Breast epithelium (tissue), 4 donors: ENCODE measurements at regions not wholly inside any gene's neighbourhood (a gene's known extent, or its start where the extent isn't known, plus 50 kb on each side); places are given as distances from the start of the nearest gene placed in this dataset.
A peak's percentile ranks its signal among the peaks of the same experiment; 100 is the strongest.

Experiments
- DNase-seq, 2 donors: peaks; one replicate each; pipeline ENCODE4 v3.0.0-alpha.2; 2019; ENCODE audit warnings: low spot score in 2 of 2
- H3K27ac ChIP-seq, 2 donors: fragments of 200-600 bp; sonication (generic) in 1 of 2; one replicate each; pipeline ENCODE4 v1.5.1; 2016 to 2019; ENCODE audit warnings: mild to moderate bottlenecking in 1 of 2
- H3K27me3 ChIP-seq, 2 donors: fragments of 200-600 bp; sonication (generic) in 1 of 2; one replicate each; pipeline versions ENCODE4 v1.5.1 to v1.6.0; 2017 to 2019; ENCODE audit warnings: control low read depth in 1 of 2, mild to moderate bottlenecking in 1 of 2
- H3K36me3 ChIP-seq: fragments of 200-600 bp; one replicate; pipeline ENCODE4 v1.5.1; 2019
- H3K4me1 ChIP-seq, 2 donors: fragments of 200-600 bp; sonication (generic); one replicate each; pipeline ENCODE4 v1.5.1; 2016 to 2019; ENCODE audit warnings: control low read depth in 1 of 2
- H3K4me3 ChIP-seq, 3 donors: fragments of 200-600 bp; sonication (generic); 1 replicate in 2 of 3; 2 replicates in 1 of 3; pipeline ENCODE4 v1.5.1; 2016 to 2019; ENCODE audit warnings: mild to moderate bottlenecking in 3 of 3, moderate library complexity in 2 of 3
- H3K9me3 ChIP-seq, 2 donors: fragments of 200-600 bp; sonication (generic) in 1 of 2; one replicate each; pipeline ENCODE4 v1.5.1; 2016 to 2019; ENCODE audit warnings: control low read depth in 1 of 2
- CTCF ChIP-seq, 3 donors: fragments of 450-650 bp; IDR thresholded peaks; one replicate each; pipeline ENCODE4 v1.5.1; 2016 to 2017; ENCODE audit warnings: antibody characterized with exemption in 3 of 3, mild to moderate bottlenecking in 3 of 3, moderate library complexity in 3 of 3
- POLR2A ChIP-seq: fragments of 450-650 bp; IDR thresholded peaks from one replicate; pipeline ENCODE4 v1.6.1; 2016; ENCODE audit warnings: antibody characterized with exemption, mild to moderate bottlenecking, moderate library complexity
- POLR2AphosphoS5 ChIP-seq, 3 donors: sonication (generic); formaldehyde crosslinking; IDR thresholded peaks; one replicate each; pipeline ENCODE4 v1.6.1; 2017; ENCODE audit warnings: antibody characterized with exemption in 3 of 3
- intact Hi-C: fragments of 100-400 bp; cut with DNase I; formaldehyde crosslinking; loops from one replicate; pipeline ENCODE4 v1.15.1; 2023; ENCODE audit warnings: low total_unique reads

- TF ChIP-seq POLR2AphosphoS5 (IDR thresholded peaks at IDR 0.05) (peak in 1 of 3 donors; percentile 56), CTCF (IDR thresholded peaks at IDR 0.05) (no peak)
- Histone ChIP-seq H3K27ac (peak overlapping the region; percentile 18 to 39), H3K27me3 (no peaks in the 10 kb centered on the region), H3K9me3 (no peaks in the 10 kb centered on the region), H3K4me3 (no peak overlapping the region), H3K4me1 (no peaks in the 10 kb centered on the region), H3K36me3 (no peaks in the 10 kb centered on the region)
- intact Hi-C loops: no loop called here
- DNase-seq: no peak
Observed at GRCh38 chr2:157173740-157174184, 83.7 kb upstream of the GALNT5 start.

- intact Hi-C loops: no loop called here
- H3K36me3 ChIP-seq: no peaks in the 10 kb centered on the region
- peak overlapping the region in 1 of 2 donors; percentile 46 for H3K27ac ChIP-seq
- no peak overlapping the region for H3K4me3 ChIP-seq
- H3K27me3 ChIP-seq: no peaks in the 10 kb centered on the region
- TF ChIP-seq CTCF (IDR thresholded peaks at IDR 0.05) (no peak), POLR2AphosphoS5 (IDR thresholded peaks at IDR 0.05) (no peak), POLR2A (no peak)
- H3K4me1 ChIP-seq: no peaks in the 10 kb centered on the region
- H3K9me3 ChIP-seq: no peaks in the 10 kb centered on the region
- no peak for DNase-seq
Observed at GRCh38 chr2:157174321-157174720, 83.2 kb upstream of the GALNT5 start.

GRCh38 chr2:157176602-157177001, 80.9 kb upstream of the GALNT5 start:
- intact Hi-C loops: no loop called here
- Histone ChIP-seq H3K4me1 (no peaks in the 10 kb centered on the region), H3K4me3 (no peak overlapping the region), H3K27ac (no peak overlapping the region), H3K27me3 (no peaks in the 10 kb centered on the region), H3K9me3 (no peaks in the 10 kb centered on the region), H3K36me3 (no peaks in the 10 kb centered on the region)
- no peak for DNase-seq
- TF ChIP-seq CTCF (IDR thresholded peaks at IDR 0.05): no peak
- TF ChIP-seq POLR2A: no peak
- TF ChIP-seq POLR2AphosphoS5 (IDR thresholded peaks at IDR 0.05): no peak

- no peak overlapping the region for H3K4me3 ChIP-seq
- no peaks in the 10 kb centered on the region for H3K36me3 ChIP-seq
- H3K27me3 ChIP-seq: no peaks in the 10 kb centered on the region
- H3K4me1 ChIP-seq: no peaks in the 10 kb centered on the region
- H3K9me3 ChIP-seq: no peaks in the 10 kb centered on the region
- TF ChIP-seq POLR2A: no peak
- no peak for TF ChIP-seq POLR2AphosphoS5 (IDR thresholded peaks at IDR 0.05)
- no peak for TF ChIP-seq CTCF (IDR thresholded peaks at IDR 0.05)
- intact Hi-C loops: no loop called here
- no peak overlapping the region for H3K27ac ChIP-seq
- no peak for DNase-seq
Observed at GRCh38 chr2:157178874-157179273, 78.6 kb upstream of the GALNT5 start.

- intact Hi-C loops: no loop called here
- no peaks in the 10 kb centered on the region for H3K36me3 ChIP-seq
- no peak overlapping the region for H3K4me3 ChIP-seq
- H3K4me1 ChIP-seq: no peaks in the 10 kb centered on the region
- H3K27me3 ChIP-seq: no peaks in the 10 kb centered on the region
- no peak overlapping the region for H3K27ac ChIP-seq
- no peaks in the 10 kb centered on the region for H3K9me3 ChIP-seq
- TF ChIP-seq CTCF (IDR thresholded peaks at IDR 0.05) (no peak), POLR2AphosphoS5 (IDR thresholded peaks at IDR 0.05) (no peak), POLR2A (no peak)
- DNase-seq: no peak
Observed at GRCh38 chr2:157179324-157180105, 78.0 kb upstream of the GALNT5 start.
